ENCODE measurements at regions not wholly inside any gene's neighbourhood (a gene's known extent, or its start where the extent isn't known, plus 50 kb on each side); places are given as distances from the start of the nearest gene placed in this dataset.
"Not testable (repeated sequence)": the region's sequence is repeated elsewhere in the genome, so short reads cannot be mapped to it uniquely, and the experiment has no call there.

- no peak for DNase-seq
- intact Hi-C loops (cut with DNase I): no loop called here
Observed at GRCh38 chr9:87193925-87194868, 246.9 kb upstream of the GAS1 start.

GRCh38 chr9:87195306-87195705 lies 248.0 kb upstream of the GAS1 start:
- intact Hi-C loops (cut with DNase I): no loop called here
- DNase-seq: no peak

DNA sequence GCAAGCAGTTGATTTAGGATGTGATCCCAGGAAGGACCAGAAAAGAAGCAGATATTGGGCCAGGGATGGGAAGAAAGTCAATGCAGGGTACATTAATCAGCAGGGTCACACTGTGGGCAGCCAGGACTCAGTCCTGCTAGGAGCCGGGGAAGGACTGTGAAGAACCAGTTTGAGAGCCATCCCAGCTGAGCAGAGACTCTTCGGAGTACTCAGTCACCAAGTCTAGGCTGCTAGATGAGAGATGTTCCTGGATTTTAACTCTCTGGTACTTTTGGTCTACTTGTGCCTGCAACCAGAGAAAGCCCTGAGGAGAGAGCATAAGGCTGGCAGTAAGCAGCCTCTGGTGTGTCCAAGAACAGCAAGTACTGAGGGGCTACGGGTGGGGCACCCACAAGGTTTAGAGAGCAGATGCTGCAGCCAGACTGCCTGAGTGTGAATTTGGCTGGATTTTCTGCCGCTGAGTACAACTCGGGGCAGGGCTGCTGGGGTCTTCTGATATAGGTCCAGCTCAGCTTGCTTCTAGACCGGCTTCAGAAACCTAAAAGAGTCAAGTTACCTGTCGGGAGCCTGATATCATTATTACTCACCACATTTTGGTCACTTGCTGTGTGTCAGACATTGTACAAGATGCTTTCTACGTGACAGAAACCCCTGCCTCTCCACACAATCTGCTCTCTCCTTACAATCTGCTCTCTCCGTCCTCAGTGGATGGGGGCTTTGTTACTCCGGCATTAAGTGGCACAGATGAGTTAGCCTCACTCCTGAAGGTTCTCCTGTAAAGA lies 250.2 kb upstream of the GAS1 start:
- no peak for DNase-seq
- intact Hi-C loops (cut with DNase I): no loop called here

GRCh38 chr9:87198716-87199115 lies 251.4 kb upstream of the GAS1 start:
- DNase-seq: no peak
- intact Hi-C loops (cut with DNase I): no loop called here

- intact Hi-C loops (cut with DNase I): no loop called here
Observed at GRCh38 chr9:87199278-87199677, 252.0 kb upstream of the GAS1 start.

GRCh38 chr9:87199782-87200181 lies 252.5 kb upstream of the GAS1 start:
- intact Hi-C loops (cut with DNase I): no loop called here
- no peak for DNase-seq

More at GRCh38 chr9:87199278-87199677, 252.0 kb upstream of the GAS1 start:
- no peak for DNase-seq

DNA sequence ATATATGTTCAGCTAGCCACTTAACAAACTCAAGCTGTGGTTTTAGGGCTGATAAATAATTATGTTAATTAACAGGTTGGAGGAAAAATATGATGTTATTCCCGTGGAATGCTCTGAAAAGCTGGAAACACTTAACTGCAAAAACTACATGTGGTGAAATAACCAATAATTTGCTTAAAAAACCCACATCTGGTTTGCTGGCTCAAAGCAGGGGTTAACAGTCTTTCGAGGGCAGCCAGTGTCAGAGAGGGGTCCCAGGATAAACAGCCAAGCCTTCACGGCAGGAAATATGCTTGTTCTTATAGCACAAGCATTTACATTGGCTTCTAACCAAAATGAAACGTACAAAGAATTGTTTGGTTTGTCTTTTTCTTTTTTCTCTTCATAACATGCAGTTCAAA lies 254.0 kb upstream of the GAS1 start:
- intact Hi-C loops (cut with DNase I): no loop called here
- no peak for DNase-seq

GRCh38 chr9:87206064-87206661 lies 258.9 kb upstream of the GAS1 start:
- intact Hi-C loops (cut with DNase I): no loop called here
- DNase-seq: no peak

DNA sequence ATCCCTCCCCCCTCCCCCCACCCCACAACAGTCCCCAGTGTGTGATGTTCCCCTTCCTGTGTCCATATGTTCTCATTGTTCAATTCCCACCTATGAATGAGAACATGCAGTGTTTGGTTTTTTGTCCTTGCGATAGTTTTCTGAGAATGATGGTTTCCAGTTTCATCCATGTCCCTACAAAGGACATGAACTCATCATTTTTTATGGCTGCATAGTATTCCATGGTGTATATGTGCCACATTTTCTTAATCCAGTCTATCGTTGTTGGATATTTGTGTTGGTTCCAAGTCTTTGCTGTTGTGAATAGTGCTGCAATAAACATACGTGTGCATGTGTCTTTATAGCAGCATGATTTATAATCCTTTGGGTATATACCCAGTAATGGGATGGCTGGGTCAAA lies 263.4 kb upstream of the GAS1 start:
- intact Hi-C loops (cut with DNase I); DNase-seq: not testable (repeated sequence)

- no peak for DNase-seq
- intact Hi-C loops (cut with DNase I): no loop called here
Observed at GRCh38 chr9:87211669-87212068, 264.4 kb upstream of the GAS1 start.

DNA sequence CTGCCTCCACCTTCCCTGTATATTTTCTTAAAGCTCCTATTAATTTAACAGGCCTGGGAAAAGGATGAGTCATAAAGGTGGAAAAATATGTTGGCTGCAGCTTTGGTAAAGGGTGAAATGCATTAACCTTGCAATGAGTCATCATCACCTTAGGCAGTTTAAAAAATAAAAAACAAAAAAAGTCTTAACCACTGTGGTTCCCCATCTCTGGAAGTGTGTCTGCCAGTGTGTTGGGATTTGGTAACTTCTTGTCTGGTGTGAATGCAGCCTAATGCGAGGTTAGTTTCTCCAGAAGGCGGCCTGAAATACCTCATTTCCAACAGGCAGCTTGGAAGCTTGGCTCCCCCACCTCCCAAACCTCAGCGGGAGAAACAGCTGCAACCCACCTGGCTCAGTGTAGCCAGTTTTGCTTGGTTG lies 265.3 kb upstream of the GAS1 start:
- DNase-seq: no peak
- intact Hi-C loops (cut with DNase I): no loop called here

DNA sequence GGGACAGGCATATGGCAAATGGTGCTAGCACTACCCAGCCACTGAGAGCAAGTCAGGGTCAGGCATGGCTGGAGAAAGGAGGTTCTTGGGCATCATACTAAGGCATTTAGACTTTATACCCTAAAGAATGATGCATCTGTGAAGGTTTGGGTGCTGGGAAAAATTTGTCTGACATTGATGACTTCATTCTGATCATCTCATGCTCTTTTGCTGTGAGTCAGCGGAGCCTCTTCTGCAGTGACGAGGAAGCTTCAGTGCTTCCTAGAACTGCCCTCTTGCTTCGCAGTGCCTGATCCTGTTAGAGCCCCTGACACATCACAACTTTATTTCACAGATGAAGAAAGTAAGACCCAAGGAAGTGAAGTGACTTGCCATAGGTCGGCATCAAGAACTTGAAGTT lies 266.6 kb upstream of the GAS1 start:
- intact Hi-C loops (cut with DNase I): no loop called here
- no peak for DNase-seq

- no peak for DNase-seq
- intact Hi-C loops (cut with DNase I): no loop called here
Observed at GRCh38 chr9:87214991-87215390, 267.7 kb upstream of the GAS1 start.

- intact Hi-C loops (cut with DNase I): no loop called here
Observed at GRCh38 chr9:87216036-87216435, 268.7 kb upstream of the GAS1 start.

DNA sequence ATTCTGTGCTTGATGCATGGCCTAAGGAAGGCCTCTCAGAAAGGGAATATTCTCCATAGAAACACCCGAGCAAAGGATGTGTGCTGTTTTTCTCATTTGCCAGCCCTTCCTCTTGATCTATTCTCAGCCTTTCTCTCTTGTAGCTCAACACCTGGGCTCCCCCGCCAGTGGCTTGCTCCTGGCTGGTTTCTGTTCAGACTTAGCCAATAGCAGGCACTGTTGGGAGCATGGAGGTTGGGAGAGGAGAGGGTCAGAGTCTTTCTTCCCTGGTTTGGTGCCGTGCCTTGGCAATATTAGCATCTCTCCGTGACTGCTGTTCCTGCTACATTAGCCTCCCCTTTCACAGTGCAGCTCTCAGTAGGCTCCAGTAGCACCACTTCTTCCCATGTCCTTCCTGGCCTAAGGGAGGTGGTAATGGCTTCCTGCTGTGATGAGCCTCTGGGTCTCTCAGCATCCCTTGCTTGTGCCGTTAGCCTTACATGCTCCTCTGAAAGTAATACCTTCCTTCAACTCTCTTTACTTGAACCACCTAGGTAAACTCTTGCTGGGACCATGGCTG lies 269.7 kb upstream of the GAS1 start:
- no peak for DNase-seq
- intact Hi-C loops (cut with DNase I): no loop called here

More at GRCh38 chr9:87216036-87216435, 268.7 kb upstream of the GAS1 start:
- DNase-seq: no peak

DNA sequence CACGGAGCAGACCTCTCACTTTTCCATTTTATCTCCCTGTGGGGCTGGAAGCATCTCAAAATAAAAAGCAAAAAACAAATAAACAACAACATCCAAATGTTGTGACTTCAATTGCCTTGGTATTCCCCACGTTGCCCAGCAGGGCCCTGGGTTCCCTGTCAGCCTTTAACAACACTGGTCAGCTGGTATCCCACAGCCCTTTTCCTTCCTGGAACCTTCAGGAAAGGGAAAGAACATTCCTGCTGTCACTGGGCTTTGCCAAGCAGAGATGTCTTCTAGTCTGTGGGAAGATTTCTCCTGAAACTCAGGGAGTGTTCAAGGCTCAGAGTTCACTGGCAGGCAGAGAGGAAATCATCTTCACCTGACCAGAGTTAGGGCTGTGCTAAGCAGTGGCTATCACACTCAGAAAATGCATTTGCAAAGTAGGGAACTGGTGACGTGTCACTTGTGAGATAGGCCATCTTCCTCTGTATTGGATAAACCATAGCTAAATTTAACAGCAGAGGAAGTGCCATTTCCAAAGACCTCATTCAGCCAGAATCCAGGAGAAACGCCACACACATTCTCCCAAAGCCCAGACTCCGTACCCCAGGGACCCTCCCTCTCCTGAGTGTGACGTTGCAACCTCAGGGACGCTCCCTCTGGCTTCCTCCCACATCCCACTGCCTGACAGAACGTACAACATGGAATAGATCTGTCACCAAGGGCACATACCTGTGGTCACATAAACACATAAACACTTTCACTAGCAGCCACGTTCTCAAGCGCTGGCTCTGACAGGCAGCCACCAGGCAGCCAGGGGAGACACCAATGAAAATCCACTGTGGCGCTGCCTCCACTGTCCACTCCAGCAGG lies 274.0 kb upstream of the DAPK1 start:
- no peak for DNase-seq

DNA sequence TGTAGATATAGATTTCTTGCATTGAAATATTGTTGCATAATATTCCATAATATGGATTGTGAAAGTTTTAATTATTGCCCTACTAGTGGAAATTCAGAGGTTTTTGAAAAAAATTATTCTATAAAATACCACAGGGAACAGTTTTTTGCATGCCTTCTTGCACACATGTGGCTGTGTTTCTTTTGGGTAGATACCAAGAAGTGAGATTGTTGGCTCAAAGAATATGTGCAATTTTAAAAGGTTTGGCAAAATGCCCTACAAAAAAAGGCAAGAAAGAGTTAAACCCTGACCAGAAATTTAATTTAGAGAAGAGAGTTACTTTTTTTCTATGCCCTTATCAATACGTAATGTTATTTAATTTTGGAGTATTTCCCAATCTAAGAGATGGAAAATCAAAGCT lies 270.8 kb upstream of the DAPK1 start:
- intact Hi-C loops (cut with DNase I): no loop called here
- DNase-seq: no peak

More for the DNA sequence above, 274.0 kb upstream of the DAPK1 start:
- intact Hi-C loops (cut with DNase I): no loop called here

GRCh38 chr9:87227456-87227855 lies 270.2 kb upstream of the DAPK1 start:
- intact Hi-C loops (cut with DNase I): no loop called here
- no peak for DNase-seq

GRCh38 chr9:87229108-87229507 lies 268.6 kb upstream of the DAPK1 start:
- no peak for DNase-seq
- intact Hi-C loops (cut with DNase I): no loop called here

DNA sequence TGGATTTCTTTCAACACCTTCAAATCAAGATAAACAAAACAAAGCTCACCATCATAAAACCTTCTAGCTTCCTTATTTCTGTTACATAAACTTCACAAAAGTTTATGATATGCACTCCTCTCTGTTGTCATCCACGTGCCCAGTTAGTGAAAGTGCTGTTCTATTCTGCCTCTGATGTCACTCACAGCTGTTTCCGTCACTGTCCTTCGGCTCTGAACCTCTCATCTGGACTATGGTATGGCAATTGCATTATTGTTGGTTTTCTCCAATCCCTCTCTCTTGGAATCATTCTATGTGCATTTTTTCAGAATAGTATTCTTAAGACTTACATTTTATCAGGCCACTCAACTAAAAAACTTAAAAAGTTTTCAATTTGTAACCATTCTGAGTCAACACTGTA lies 264.2 kb upstream of the DAPK1 start:
- no peak for DNase-seq
- intact Hi-C loops (cut with DNase I): no loop called here
